ENCODE measurements at regions not wholly inside any gene's neighbourhood (a gene's known extent, or its start where the extent isn't known, plus 50 kb on each side); places are given as distances from the start of the nearest gene placed in this dataset.
"Not testable (repeated sequence)": the region's sequence is repeated elsewhere in the genome, so short reads cannot be mapped to it uniquely, and the experiment has no call there.

DNA sequence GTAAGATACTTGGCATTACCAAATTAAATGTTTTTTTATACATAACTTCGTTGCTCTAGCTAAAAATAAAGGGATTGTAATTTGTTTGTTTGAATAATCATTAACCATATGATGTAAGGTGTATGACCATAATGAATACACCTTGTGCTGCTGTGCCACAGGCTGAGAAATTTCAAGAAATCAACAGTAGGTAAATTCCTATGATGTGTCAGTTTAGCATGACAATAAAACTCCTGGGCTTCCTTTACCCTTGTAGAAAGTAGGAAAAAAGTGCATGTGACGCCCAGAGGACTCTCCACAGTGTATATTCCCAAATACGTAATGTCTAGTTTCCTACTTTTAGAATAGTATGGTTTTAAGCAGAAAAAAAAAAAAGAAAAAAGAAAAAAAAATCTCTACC is 208.1 kb downstream of the SATB1 start:
- H3K36me3 ChIP-seq, result no peaks in the 10 kb centered on the region
- no peaks in the 10 kb centered on the region for H3K27me3 ChIP-seq (ENCODE audit: insufficient read depth, low read depth, severe bottlenecking)
- no peaks in the 10 kb centered on the region for H3K9me3 ChIP-seq (ENCODE audit: severe bottlenecking)
- DNase-seq, result no peak
- no peak overlapping the region for H3K27ac ChIP-seq
- no peak overlapping the region for H3K4me3 ChIP-seq (ENCODE audit: low read depth, low read length)
- TF ChIP-seq, protein P1, sequence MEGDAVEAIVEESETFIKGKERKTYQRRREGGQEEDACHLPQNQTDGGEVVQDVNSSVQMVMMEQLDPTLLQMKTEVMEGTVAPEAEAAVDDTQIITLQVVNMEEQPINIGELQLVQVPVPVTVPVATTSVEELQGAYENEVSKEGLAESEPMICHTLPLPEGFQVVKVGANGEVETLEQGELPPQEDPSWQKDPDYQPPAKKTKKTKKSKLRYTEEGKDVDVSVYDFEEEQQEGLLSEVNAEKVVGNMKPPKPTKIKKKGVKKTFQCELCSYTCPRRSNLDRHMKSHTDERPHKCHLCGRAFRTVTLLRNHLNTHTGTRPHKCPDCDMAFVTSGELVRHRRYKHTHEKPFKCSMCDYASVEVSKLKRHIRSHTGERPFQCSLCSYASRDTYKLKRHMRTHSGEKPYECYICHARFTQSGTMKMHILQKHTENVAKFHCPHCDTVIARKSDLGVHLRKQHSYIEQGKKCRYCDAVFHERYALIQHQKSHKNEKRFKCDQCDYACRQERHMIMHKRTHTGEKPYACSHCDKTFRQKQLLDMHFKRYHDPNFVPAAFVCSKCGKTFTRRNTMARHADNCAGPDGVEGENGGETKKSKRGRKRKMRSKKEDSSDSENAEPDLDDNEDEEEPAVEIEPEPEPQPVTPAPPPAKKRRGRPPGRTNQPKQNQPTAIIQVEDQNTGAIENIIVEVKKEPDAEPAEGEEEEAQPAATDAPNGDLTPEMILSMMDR (IDR thresholded peaks at IDR 0.05; ENCODE audit: low read depth, low read length), result no peak

GRCh38 chr3:18215639-18216038 is 209.5 kb downstream of the SATB1 start:
- H3K27ac ChIP-seq, result no peak overlapping the region
- no peaks in the 10 kb centered on the region for H3K36me3 ChIP-seq
- H3K27me3 ChIP-seq (ENCODE audit: insufficient read depth, low read depth, severe bottlenecking), result no peaks in the 10 kb centered on the region
- no peaks in the 10 kb centered on the region for H3K9me3 ChIP-seq (ENCODE audit: severe bottlenecking)
- TF ChIP-seq, protein P1 (IDR thresholded peaks at IDR 0.05; ENCODE audit: low read depth, low read length), result no peak
- no peak overlapping the region for H3K4me3 ChIP-seq (ENCODE audit: low read depth, low read length)
- DNase-seq, result no peak

DNA sequence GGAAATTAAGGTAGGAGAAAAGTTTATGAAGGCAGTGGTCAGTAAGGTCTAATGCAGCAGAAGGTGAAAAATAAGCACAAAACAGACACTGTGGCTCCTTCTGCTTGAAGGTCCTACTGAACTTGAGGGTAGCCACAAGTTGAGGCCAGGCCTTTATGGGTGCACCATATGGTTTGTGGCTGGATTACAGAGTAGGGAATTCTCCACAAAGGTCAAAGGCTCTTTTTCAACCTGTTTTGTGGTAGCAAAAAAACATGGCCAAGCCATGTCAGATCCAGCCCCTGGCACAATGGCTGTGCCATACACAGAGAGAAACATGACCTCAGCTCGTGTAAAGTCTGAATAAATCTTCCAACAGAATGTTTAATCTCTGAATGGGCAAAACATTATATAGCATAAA is 214.0 kb downstream of the SATB1 start:
- TF ChIP-seq, protein P1 (IDR thresholded peaks at IDR 0.05; ENCODE audit: low read depth, low read length), result no peak
- no peaks in the 10 kb centered on the region for H3K9me3 ChIP-seq (ENCODE audit: severe bottlenecking)
- no peaks in the 10 kb centered on the region for H3K27me3 ChIP-seq (ENCODE audit: insufficient read depth, low read depth, severe bottlenecking)
- no peak for DNase-seq
- no peaks in the 10 kb centered on the region for H3K36me3 ChIP-seq
- no peak overlapping the region for H3K27ac ChIP-seq
- no peak overlapping the region for H3K4me3 ChIP-seq (ENCODE audit: low read depth, low read length)

DNA sequence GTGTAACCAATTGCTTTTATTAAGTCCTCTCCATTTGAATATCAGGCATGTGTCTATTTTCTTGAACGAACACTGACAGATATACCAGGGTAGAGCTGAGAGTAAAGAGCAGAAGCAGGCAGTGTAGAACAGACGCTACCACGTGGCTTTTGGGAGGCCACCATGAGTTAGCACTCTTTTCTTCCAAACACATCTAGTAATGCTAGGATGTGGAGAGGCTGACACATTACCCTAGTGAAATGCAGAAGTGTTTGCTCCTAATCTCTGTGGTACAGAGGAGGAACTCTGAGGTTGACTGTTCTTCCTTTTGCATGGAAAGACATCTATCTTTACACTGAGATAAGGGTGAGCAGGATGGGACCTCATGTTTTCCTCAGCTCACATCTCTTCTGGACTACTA is 216.3 kb downstream of the SATB1 start:
- Histone ChIP-seq H3K27ac (no peak overlapping the region), H3K9me3 (ENCODE audit: severe bottlenecking) (no peaks in the 10 kb centered on the region), H3K4me3 (ENCODE audit: low read depth, low read length) (no peak overlapping the region), H3K36me3 (no peaks in the 10 kb centered on the region), H3K27me3 (ENCODE audit: insufficient read depth, low read depth, severe bottlenecking) (no peaks in the 10 kb centered on the region)
- TF ChIP-seq, protein P1 (IDR thresholded peaks at IDR 0.05; ENCODE audit: low read depth, low read length), result no peak
- no peak for DNase-seq

DNA sequence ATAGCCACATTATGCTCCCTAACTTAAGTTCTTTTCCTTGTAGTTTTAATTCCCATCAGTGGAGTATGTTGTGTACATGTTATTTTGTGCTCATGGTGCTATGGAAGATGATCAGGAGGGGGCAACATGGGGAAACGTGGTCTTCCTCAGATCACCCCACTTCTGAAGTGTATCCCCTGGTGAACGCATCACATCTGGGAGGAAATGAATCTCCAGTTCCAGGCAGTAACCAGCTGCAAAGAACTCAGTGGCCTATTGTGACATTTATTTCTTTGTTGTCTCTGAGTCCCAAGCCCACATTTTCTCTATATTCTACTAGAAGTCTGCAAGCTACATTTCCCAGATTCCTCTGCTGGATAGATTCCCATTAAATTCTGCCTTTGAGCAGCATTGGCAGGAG is 217.0 kb downstream of the SATB1 start:
- H3K9me3 ChIP-seq (ENCODE audit: severe bottlenecking), result no peaks in the 10 kb centered on the region
- no peak for DNase-seq
- H3K27ac ChIP-seq, result no peak overlapping the region
- no peaks in the 10 kb centered on the region for H3K27me3 ChIP-seq (ENCODE audit: insufficient read depth, low read depth, severe bottlenecking)
- no peak overlapping the region for H3K4me3 ChIP-seq (ENCODE audit: low read depth, low read length)
- TF ChIP-seq, protein P1 (IDR thresholded peaks at IDR 0.05; ENCODE audit: low read depth, low read length), result no peak
- no peaks in the 10 kb centered on the region for H3K36me3 ChIP-seq

GRCh38 chr3:18207226-18207625 is 217.9 kb downstream of the SATB1 start:
- TF ChIP-seq, protein P1 (IDR thresholded peaks at IDR 0.05; ENCODE audit: low read depth, low read length), result no peak

DNA sequence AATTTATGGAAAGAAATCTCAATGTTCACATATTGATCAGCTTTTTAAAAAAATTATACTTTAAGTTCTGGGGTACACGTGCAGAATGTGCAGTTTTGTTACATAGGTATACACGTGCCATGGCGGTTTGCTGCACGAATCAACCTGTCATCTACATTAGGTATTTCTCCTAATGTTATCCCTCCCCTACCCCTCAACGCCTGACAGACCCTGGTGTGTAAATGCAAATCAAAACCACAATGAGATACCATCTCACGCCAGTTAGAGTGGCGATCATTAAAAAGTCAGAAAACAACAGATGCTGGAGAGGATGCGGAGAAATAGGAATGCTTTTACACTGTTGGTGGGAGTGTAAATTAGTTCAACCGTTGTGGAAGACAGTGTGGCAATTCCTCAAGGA is 219.4 kb downstream of the SATB1 start:
- H3K9me3 ChIP-seq (ENCODE audit: severe bottlenecking); H3K27me3 ChIP-seq (ENCODE audit: insufficient read depth, low read depth, severe bottlenecking); H3K36me3 ChIP-seq; DNase-seq; H3K4me3 ChIP-seq (ENCODE audit: low read depth, low read length); H3K27ac ChIP-seq: not testable (repeated sequence)

More at GRCh38 chr3:18207226-18207625, 217.9 kb downstream of the SATB1 start:
- DNase-seq, result no peak
- no peak overlapping the region for H3K4me3 ChIP-seq (ENCODE audit: low read depth, low read length)
- H3K9me3 ChIP-seq (ENCODE audit: severe bottlenecking), result no peaks in the 10 kb centered on the region
- no peaks in the 10 kb centered on the region for H3K27me3 ChIP-seq (ENCODE audit: insufficient read depth, low read depth, severe bottlenecking)
- H3K36me3 ChIP-seq, result no peaks in the 10 kb centered on the region
- no peak overlapping the region for H3K27ac ChIP-seq
